T47D (cell line): ENCODE measurements at regions not wholly inside any gene's neighbourhood (a gene's known extent, or its start where the extent isn't known, plus 50 kb on each side); places are given as distances from the start of the nearest gene placed in this dataset.
"Not testable (repeated sequence)": the region's sequence is repeated elsewhere in the genome, so short reads cannot be mapped to it uniquely, and the experiment has no call there.

ENCODE experiments used
- DNase-seq, 2 experiments: peaks; one replicate each; pipeline versions ENCODE4 v3.0.0 to v3.0.0-alpha.2; 2011 to 2012; ENCODE audit warnings: low read depth in 1 of 2, low spot score in 1 of 2
- JUND ChIP-seq: IDR thresholded peaks from 2 replicates; pipeline ENCODE4 v1.6.1; 2012; ENCODE audit warnings: low read depth
- in situ Hi-C: cut with HindIII; loops from 2 replicates; pipeline ENCODE4 v1.10.0; 2016; ENCODE audit warnings: low sequenced_read_pairs, low pct_unique_long_range_greater_than_20kb

DNA sequence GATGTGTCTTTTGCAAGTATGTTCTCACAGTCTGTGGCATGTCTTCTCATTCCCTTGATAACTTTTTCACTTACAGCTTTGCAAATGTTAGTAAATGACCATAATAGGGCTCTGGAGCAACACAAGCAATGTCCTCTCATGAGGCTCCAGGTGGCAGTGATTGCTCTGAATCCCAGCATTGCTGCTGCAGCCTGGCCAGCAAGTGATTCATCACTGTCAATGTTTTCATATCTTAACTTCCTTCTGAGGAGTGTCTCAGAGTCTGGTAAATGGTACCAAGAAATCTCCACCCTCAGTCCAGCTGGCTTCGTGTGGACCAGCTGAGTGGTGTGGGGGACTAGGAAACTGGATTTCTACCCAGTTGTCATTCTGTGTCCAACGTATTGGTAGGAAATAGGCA is 139.6 kb downstream of the MYLK4 start:
- in situ Hi-C loops = no loop called here
- DNase-seq = no peak
- TF ChIP-seq JUND = no peak

DNA sequence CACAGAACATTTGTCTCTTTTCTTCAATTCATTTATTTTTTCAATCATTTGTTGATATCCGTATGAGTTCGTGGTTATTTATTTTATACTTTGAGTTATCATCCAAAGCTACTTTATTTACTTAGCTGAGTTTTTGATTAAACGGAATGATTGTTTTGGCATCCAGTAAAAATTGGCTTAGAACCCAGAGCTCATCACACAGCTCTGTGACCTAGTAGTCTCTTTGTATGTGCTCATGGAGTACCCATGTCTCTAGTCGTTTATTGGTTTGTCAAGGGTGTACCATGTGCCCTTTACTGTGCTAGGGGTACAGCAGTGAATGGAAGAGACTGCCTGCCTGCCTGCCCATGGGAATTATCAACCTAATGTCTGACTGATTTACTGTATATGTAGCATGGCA is 142.2 kb downstream of the MYLK4 start:
- DNase-seq = no peak
- in situ Hi-C loops = no loop called here
- no peak for TF ChIP-seq JUND

GRCh38 chr6:2600363-2600762 is 150.4 kb downstream of the MYLK4 start:
- in situ Hi-C loops = no loop called here
- no peak for TF ChIP-seq JUND
- no peak for DNase-seq

DNA sequence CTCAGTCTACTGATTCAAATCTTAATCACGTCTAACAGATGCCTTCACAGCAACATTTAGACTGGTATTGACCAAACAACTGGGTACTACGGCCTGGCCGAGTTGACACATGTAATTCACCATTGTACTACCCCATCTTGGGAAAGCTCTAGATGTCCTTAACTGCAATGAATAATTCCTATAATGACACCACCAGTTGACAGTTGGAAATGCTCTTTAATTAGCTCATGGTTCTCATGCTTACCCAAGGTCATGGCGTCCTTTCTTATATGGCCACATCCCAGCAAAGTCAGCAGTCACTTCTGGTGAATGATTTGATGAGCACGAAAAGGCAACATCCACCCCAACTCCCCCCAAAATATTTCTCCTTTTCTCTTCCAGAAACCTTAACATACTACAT is 150.9 kb downstream of the MYLK4 start:
- no peak for TF ChIP-seq JUND
- DNase-seq = no peak
- in situ Hi-C loops = no loop called here

GRCh38 chr6:2598867-2599266 is 151.9 kb downstream of the MYLK4 start:
- in situ Hi-C loops = no loop called here
- no peak for DNase-seq
- no peak for TF ChIP-seq JUND

- no peak for TF ChIP-seq JUND
- in situ Hi-C loops = no loop called here
Measured at GRCh38 chr6:2597991-2598390, 152.7 kb downstream of the MYLK4 start.

GRCh38 chr6:2597457-2597856 is 153.3 kb downstream of the MYLK4 start:
- DNase-seq, in situ Hi-C loops: not testable (repeated sequence)

More at GRCh38 chr6:2597991-2598390, 152.7 kb downstream of the MYLK4 start:
- DNase-seq = no peak

DNA sequence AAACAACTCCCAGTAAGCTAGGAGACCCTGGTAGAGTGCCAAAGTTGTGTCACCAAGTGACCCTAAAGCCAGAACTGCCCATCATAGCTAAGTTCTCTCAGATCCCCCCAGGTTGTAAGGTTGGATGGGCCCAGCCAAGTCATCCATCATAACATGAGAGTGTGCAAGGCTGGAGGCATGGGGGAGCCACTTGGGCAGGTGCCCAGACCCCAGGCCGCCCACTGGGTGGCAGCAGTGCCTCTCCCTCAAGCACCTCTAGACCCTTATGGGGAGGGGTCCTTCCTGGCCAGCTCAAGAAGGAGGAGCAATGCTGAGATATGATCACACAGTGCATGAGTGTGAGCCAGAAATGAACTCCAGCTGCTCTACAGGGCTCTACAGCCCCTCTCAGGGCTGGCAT is 154.5 kb downstream of the MYLK4 start:
- in situ Hi-C loops = no loop called here
- no peak for TF ChIP-seq JUND
- DNase-seq = no peak

DNA sequence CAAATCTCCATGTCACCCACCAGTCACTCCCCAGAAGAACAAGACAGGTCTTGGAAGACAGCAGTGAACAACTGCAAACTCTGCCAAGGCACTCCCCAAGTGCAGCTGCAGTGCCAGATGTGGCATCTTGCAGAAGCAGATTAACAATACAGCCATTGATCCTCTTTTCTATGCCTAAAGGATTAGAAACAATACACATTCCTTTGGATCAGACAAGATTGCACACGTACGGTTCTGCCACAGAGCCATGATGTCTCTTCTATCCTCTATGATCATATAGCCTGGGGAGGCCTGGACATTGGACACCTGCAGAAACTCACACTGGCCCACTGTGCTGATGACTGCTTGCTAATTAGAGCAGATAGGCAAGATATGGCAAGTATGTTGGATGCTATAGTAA is 155.9 kb downstream of the MYLK4 start:
- TF ChIP-seq JUND = no peak
- in situ Hi-C loops = no loop called here

GRCh38 chr6:2593167-2593566 is 157.6 kb downstream of the MYLK4 start:
- in situ Hi-C loops = no loop called here
- no peak for DNase-seq
- TF ChIP-seq JUND = no peak

More for the DNA sequence above, 155.9 kb downstream of the MYLK4 start:
- DNase-seq = no peak

GRCh38 chr6:2589171-2589661 is 161.5 kb downstream of the MYLK4 start:
- no peak for DNase-seq
- no peak for TF ChIP-seq JUND
- in situ Hi-C loops = no loop called here

DNA sequence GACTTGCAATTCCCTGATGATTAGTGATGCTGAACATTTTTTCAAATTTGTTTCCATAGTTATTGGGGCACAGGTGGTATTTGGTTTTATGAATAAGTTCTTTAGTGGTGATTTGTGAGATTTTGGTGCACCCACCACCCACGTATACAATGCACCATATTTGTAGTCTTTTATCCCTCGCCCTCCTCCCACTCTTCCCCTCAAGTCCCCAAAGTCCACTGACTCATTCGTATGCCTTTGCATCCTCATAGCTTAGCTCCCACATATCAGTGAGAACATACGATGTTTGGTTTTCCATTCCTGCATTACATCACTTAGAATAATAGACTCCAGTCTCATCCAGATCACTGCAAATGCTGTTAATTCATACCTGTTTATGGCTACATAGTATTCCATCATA is 167.3 kb downstream of the MYLK4 start:
- in situ Hi-C loops = no loop called here
- DNase-seq = no peak
- TF ChIP-seq JUND = no peak

DNA sequence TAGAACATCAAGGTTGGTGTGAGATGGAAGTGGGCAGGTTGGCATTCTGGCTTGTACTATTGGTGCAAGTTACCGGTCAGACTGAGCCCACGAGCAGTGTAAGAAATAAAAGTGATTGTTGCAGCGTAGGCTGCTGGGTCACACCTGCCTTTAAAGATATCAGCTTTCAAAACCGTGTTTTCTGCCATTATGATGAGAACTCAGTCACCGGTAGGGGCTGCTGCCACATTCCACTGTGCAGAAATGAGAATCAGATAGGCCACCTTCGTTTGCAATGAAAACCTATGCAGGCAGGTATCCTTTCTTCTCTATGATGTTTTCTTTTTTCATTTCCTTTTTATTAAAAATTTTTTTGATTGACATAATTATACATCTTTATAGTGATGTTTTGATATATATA is 168.5 kb downstream of the MYLK4 start:
- no peak for DNase-seq
- in situ Hi-C loops = no loop called here
- no peak for TF ChIP-seq JUND

- in situ Hi-C loops = no loop called here
- TF ChIP-seq JUND = no peak
- no peak for DNase-seq
Measured at GRCh38 chr6:2581611-2582010, 169.1 kb downstream of the MYLK4 start.
